IMR-90 (cell line): ENCODE measurements at regions not wholly inside any gene's neighbourhood (a gene's known extent, or its start where the extent isn't known, plus 50 kb on each side); places are given as distances from the start of the nearest gene placed in this dataset.

Experiments used
- BHLHE40 ChIP-seq: fragments of 150-350 bp; IDR thresholded peaks from 2 replicates; pipeline ENCODE4 v1.6.1; 2016; ENCODE audit warnings: mild to moderate bottlenecking, low read depth, low read length
- CEBPB ChIP-seq: IDR thresholded peaks from 2 replicates; pipeline ENCODE4 v1.6.1; 2012; ENCODE audit warnings: low read depth, low read length, improper control_type of control experiment
- CHD1 ChIP-seq: IDR thresholded peaks from 2 replicates; pipeline ENCODE4 v1.6.1; 2012; ENCODE audit warnings: low read depth, low read length, improper control_type of control experiment
- FOS ChIP-seq: fragments of 150-350 bp; IDR thresholded peaks from 2 replicates; pipeline ENCODE4 v1.6.1; 2016; ENCODE audit warnings: low read depth, low read length
- MAFK ChIP-seq: IDR thresholded peaks from 2 replicates; pipeline ENCODE4 v1.6.1; 2012; ENCODE audit warnings: low read depth, low read length, improper control_type of control experiment
- MXI1 ChIP-seq: IDR thresholded peaks from 2 replicates; pipeline ENCODE4 v1.6.1; 2012; ENCODE audit warnings: low read depth, mild to moderate bottlenecking, low read length, moderate library complexity, borderline replicate concordance
- NFE2L2 ChIP-seq: fragments of 150-350 bp; IDR thresholded peaks from 2 replicates; pipeline ENCODE4 v1.6.1; 2016; ENCODE audit warnings: low read depth, mild to moderate bottlenecking, low read length
- POLR2A ChIP-seq: IDR thresholded peaks from 2 replicates; pipeline ENCODE4 v1.6.1; 2012; ENCODE audit warnings: mild to moderate bottlenecking, low read depth, low read length
- RFX5 ChIP-seq: IDR thresholded peaks from 2 replicates; pipeline ENCODE4 v1.8.0; 2012; ENCODE audit warnings: low read depth, mild to moderate bottlenecking, low read length, moderate library complexity
- TF ChIP-seq, protein P1 (sequence below): conservative IDR thresholded peaks from 2 replicates; pipeline ENCODE4 v1.5.1; 2012; ENCODE audit warnings: mild to moderate bottlenecking, low read depth, low read length, improper control_type of control experiment
- TF ChIP-seq, protein P2 (sequence below): fragments of 150-350 bp; IDR thresholded peaks from 2 replicates; pipeline ENCODE4 v1.6.1; 2016; ENCODE audit warnings: low read depth, mild to moderate bottlenecking, low read length, moderate library complexity, borderline replicate concordance

GRCh38 chr17:59513934-59514841, 51.2 kb upstream of the DHX40 start:
- no peak for TF ChIP-seq POLR2A
- TF ChIP-seq, protein P1, sequence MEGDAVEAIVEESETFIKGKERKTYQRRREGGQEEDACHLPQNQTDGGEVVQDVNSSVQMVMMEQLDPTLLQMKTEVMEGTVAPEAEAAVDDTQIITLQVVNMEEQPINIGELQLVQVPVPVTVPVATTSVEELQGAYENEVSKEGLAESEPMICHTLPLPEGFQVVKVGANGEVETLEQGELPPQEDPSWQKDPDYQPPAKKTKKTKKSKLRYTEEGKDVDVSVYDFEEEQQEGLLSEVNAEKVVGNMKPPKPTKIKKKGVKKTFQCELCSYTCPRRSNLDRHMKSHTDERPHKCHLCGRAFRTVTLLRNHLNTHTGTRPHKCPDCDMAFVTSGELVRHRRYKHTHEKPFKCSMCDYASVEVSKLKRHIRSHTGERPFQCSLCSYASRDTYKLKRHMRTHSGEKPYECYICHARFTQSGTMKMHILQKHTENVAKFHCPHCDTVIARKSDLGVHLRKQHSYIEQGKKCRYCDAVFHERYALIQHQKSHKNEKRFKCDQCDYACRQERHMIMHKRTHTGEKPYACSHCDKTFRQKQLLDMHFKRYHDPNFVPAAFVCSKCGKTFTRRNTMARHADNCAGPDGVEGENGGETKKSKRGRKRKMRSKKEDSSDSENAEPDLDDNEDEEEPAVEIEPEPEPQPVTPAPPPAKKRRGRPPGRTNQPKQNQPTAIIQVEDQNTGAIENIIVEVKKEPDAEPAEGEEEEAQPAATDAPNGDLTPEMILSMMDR: no peak
- TF ChIP-seq, protein P2, sequence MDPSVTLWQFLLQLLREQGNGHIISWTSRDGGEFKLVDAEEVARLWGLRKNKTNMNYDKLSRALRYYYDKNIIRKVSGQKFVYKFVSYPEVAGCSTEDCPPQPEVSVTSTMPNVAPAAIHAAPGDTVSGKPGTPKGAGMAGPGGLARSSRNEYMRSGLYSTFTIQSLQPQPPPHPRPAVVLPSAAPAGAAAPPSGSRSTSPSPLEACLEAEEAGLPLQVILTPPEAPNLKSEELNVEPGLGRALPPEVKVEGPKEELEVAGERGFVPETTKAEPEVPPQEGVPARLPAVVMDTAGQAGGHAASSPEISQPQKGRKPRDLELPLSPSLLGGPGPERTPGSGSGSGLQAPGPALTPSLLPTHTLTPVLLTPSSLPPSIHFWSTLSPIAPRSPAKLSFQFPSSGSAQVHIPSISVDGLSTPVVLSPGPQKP: no peak
- no peak for TF ChIP-seq RFX5
- TF ChIP-seq FOS: no peak
- no peak for TF ChIP-seq MXI1
- TF ChIP-seq NFE2L2: no peak
- TF ChIP-seq CEBPB: no peak
- TF ChIP-seq MAFK: no peak
- no peak for TF ChIP-seq CHD1
- no peak for TF ChIP-seq BHLHE40
